Activated naive CD4-positive, alpha-beta T cell treated with anti-CD3 and anti-CD28 coated beads, Interleukin-2, amount 10 ng/mL, durations not matched to agents 7 days and 5 days (primary cell): ENCODE measurements at regions not wholly inside any gene's neighbourhood (a gene's known extent, or its start where the extent isn't known, plus 50 kb on each side); places are given as distances from the start of the nearest gene placed in this dataset.

Source experiments
- CTCF ChIA-PET: fragments of 350-600 bp; sonication (Branson Sonifier 250); formaldehyde crosslinking; loops from one replicate; lab custom pipeline; 2021; ENCODE audit warnings: antibody characterized with exemption; lab: Charles Lee
- DNase-seq: peaks from one replicate; pipeline ENCODE4 v3.0.0-alpha.2; 2020
- H3K27ac Mint-ChIP-seq: one replicate; pipeline ENCODE4 v1.8.0; 2021; ENCODE audit warnings: mild to moderate bottlenecking, moderate library complexity, mixed read lengths
- H3K27me3 Mint-ChIP-seq: one replicate; pipeline ENCODE4 v1.8.0; 2021; ENCODE audit warnings: mild to moderate bottlenecking, mixed read lengths
- H3K36me3 Mint-ChIP-seq: one replicate; pipeline ENCODE4 v1.8.0; 2021; ENCODE audit warnings: mixed read lengths
- H3K4me1 Mint-ChIP-seq: one replicate; pipeline ENCODE4 v1.8.0; 2021; ENCODE audit warnings: mixed read lengths
- H3K4me3 Mint-ChIP-seq: one replicate; pipeline ENCODE4 v1.8.0; 2021; ENCODE audit warnings: mild to moderate bottlenecking, moderate library complexity, mixed read lengths
- H3K9me3 Mint-ChIP-seq: one replicate; pipeline ENCODE4 v1.8.0; 2021; ENCODE audit warnings: mixed read lengths

GRCh38 chr6:147870506-147871110 lies 362.1 kb downstream of the SAMD5 start:
- Mint-ChIP-seq H3K9me3 (no peaks in the 10 kb centered on the region), H3K27me3 (no peaks in the 10 kb centered on the region), H3K4me3 (no peak overlapping the region), H3K27ac (no peak overlapping the region), H3K4me1 (no peaks in the 10 kb centered on the region), H3K36me3 (no peaks in the 10 kb centered on the region)
- no peak for DNase-seq
- CTCF ChIA-PET, result no interaction called here

- CTCF ChIA-PET, result no interaction called here
- Mint-ChIP-seq H3K27ac (no peak overlapping the region), H3K27me3 (no peaks in the 10 kb centered on the region), H3K4me3 (no peak overlapping the region), H3K4me1 (no peaks in the 10 kb centered on the region), H3K36me3 (no peaks in the 10 kb centered on the region), H3K9me3 (no peaks in the 10 kb centered on the region)
- DNase-seq, result no peak
Observed at GRCh38 chr6:147872002-147872401, 363.5 kb downstream of the SAMD5 start.

- Mint-ChIP-seq H3K4me1 (no peaks in the 10 kb centered on the region), H3K36me3 (no peaks in the 10 kb centered on the region), H3K4me3 (no peak overlapping the region), H3K9me3 (no peaks in the 10 kb centered on the region), H3K27ac (no peak overlapping the region), H3K27me3 (no peaks in the 10 kb centered on the region)
- CTCF ChIA-PET, result no interaction called here
- no peak for DNase-seq
Observed at GRCh38 chr6:147873816-147874215, 365.3 kb downstream of the SAMD5 start.

- Mint-ChIP-seq H3K4me3 (no peak overlapping the region), H3K4me1 (no peaks in the 10 kb centered on the region), H3K9me3 (no peaks in the 10 kb centered on the region), H3K27ac (no peak overlapping the region), H3K36me3 (no peaks in the 10 kb centered on the region), H3K27me3 (no peaks in the 10 kb centered on the region)
- DNase-seq, result no peak
- CTCF ChIA-PET, result no interaction called here
Observed at GRCh38 chr6:147874322-147874721, 365.8 kb downstream of the SAMD5 start.

DNA sequence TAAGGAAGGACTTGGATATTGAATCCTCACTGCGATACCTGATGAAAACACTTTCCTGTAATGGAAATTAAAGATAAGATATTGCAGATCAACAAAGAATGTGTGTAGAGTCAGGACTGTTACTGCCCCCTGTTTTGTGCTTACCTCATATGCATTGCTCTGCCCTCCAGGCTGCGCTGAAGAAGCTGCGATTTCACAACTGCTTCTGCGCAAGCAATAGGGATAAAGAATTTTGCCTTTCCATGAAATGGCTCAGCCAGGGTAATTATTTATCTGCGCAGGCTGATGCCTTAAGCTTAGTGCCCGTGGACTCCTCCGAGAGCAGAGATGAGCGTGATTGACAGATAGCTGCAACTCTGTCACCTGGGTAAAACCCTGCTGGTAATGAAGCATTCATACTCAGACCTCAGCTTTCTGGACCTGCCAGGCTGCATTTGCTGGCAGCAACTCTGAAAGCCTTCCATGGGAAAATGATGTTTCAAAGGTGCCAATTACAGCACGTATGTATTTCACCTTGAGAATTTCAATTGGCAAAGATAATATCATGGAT lies 370.6 kb downstream of the SAMD5 start:
- Mint-ChIP-seq H3K4me1 (no peaks in the 10 kb centered on the region), H3K27ac (no peak overlapping the region), H3K9me3 (peaks cover 2% of the 10 kb centered on the region), H3K27me3 (no peaks in the 10 kb centered on the region), H3K4me3 (no peak overlapping the region), H3K36me3 (no peaks in the 10 kb centered on the region)
- CTCF ChIA-PET, result no interaction called here
- no peak for DNase-seq

GRCh38 chr6:147881432-147881831 lies 372.9 kb downstream of the SAMD5 start:
- H3K27me3 Mint-ChIP-seq, result no peaks in the 10 kb centered on the region
- H3K4me1 Mint-ChIP-seq, result no peaks in the 10 kb centered on the region
- CTCF ChIA-PET, result no interaction called here
- no peaks in the 10 kb centered on the region for H3K36me3 Mint-ChIP-seq
- H3K4me3 Mint-ChIP-seq, result no peak overlapping the region
- peaks cover 2% of the 10 kb centered on the region for H3K9me3 Mint-ChIP-seq
- no peak overlapping the region for H3K27ac Mint-ChIP-seq
- DNase-seq, result no peak

DNA sequence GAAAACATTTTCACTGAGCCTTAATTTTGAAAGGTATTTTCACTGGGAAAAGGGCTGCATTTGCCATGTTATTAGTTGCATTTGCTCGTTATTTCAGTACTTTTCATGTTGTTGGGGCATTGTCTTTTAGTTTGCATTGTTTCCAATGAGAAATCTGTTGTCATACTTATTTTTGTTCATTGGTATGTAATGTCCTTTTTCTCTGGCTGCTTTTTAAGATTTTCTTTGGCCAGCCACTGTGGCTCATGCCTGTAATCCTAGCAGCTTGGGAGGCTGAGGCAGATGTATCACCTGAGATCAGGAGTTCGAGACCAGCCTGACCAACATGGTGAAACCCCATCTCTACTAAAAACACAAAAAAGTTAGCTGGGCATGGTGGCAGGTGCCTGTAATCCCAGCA lies 379.9 kb downstream of the SAMD5 start:
- Mint-ChIP-seq H3K27me3 (no peaks in the 10 kb centered on the region), H3K27ac (no peak overlapping the region), H3K36me3 (no peaks in the 10 kb centered on the region), H3K4me3 (no peak overlapping the region), H3K4me1 (no peaks in the 10 kb centered on the region), H3K9me3 (peaks cover 1% of the 10 kb centered on the region)
- CTCF ChIA-PET, result no interaction called here
- no peak for DNase-seq

GRCh38 chr6:147891671-147892070 lies 383.2 kb downstream of the SAMD5 start:
- Mint-ChIP-seq H3K4me3 (no peak overlapping the region), H3K27me3 (no peaks in the 10 kb centered on the region), H3K36me3 (no peaks in the 10 kb centered on the region), H3K9me3 (peaks cover 1% of the 10 kb centered on the region), H3K27ac (no peak overlapping the region), H3K4me1 (no peaks in the 10 kb centered on the region)
- DNase-seq, result no peak
- CTCF ChIA-PET, result no interaction called here

DNA sequence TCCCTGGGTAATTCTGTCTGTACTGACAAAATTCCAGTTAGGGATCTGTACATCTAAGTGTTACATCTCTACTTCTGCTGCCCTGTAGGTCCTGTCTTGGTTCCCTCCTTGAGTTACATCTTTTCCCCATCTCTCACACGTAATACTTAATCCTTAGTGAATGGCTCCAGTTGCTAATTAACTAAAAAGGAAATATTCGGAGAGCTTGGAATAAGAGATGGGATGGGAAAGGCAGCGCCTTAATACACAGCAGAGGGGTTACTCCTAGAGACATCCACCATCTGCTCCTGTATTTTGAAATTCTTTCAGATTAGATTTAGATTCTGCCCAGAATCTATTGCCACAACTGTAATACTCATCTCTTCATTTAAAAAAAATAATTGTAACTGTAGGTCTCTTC lies 384.0 kb downstream of the SAMD5 start:
- CTCF ChIA-PET, result no interaction called here
- Mint-ChIP-seq H3K27me3 (no peaks in the 10 kb centered on the region), H3K9me3 (peaks cover 1% of the 10 kb centered on the region), H3K27ac (no peak overlapping the region), H3K4me3 (no peak overlapping the region), H3K4me1 (no peaks in the 10 kb centered on the region), H3K36me3 (no peaks in the 10 kb centered on the region)
- no peak for DNase-seq

GRCh38 chr6:147895272-147895671 lies 386.8 kb downstream of the SAMD5 start:
- no peaks in the 10 kb centered on the region for H3K4me1 Mint-ChIP-seq
- H3K27ac Mint-ChIP-seq, result no peak overlapping the region
- H3K36me3 Mint-ChIP-seq, result no peaks in the 10 kb centered on the region
- DNase-seq, result no peak
- H3K27me3 Mint-ChIP-seq, result no peaks in the 10 kb centered on the region
- H3K9me3 Mint-ChIP-seq, result no peaks in the 10 kb centered on the region
- H3K4me3 Mint-ChIP-seq, result no peak overlapping the region
- CTCF ChIA-PET, result no interaction called here

GRCh38 chr6:147900247-147900830 lies 391.8 kb downstream of the SAMD5 start:
- no peaks in the 10 kb centered on the region for H3K36me3 Mint-ChIP-seq
- no peaks in the 10 kb centered on the region for H3K9me3 Mint-ChIP-seq
- H3K4me3 Mint-ChIP-seq, result no peak overlapping the region
- no peaks in the 10 kb centered on the region for H3K27me3 Mint-ChIP-seq
- no peaks in the 10 kb centered on the region for H3K4me1 Mint-ChIP-seq
- DNase-seq, result no peak
- H3K27ac Mint-ChIP-seq, result no peak overlapping the region
- CTCF ChIA-PET, result interaction anchor here (1.4 kb wide), 1 partner anchor 9 kb away, joined by 3 read pairs; no protein-coding TSS in a partner anchor

DNA sequence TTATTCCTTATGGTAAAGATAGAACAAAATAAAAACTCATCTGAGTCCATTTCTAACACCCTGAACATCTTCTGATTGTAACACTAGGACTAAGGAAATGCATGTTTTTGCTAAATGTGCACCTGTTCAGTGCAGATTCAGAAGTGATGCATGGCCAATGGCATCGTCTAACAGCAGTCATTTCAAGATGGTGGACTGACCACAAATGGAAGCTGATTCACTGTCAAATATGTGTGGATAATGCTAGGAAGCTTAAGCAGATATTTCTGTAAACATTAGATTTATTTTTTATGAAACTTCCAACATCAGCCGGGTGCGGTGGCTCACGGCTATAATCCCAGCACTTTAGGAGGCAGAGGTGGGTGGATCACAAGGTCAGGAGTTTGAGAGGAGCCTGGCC lies 394.8 kb downstream of the SAMD5 start:
- DNase-seq, result no peak
- Mint-ChIP-seq H3K4me1 (no peaks in the 10 kb centered on the region), H3K4me3 (no peak overlapping the region), H3K27me3 (no peaks in the 10 kb centered on the region), H3K9me3 (no peaks in the 10 kb centered on the region), H3K27ac (no peak overlapping the region), H3K36me3 (no peaks in the 10 kb centered on the region)
- CTCF ChIA-PET, result no interaction called here

DNA sequence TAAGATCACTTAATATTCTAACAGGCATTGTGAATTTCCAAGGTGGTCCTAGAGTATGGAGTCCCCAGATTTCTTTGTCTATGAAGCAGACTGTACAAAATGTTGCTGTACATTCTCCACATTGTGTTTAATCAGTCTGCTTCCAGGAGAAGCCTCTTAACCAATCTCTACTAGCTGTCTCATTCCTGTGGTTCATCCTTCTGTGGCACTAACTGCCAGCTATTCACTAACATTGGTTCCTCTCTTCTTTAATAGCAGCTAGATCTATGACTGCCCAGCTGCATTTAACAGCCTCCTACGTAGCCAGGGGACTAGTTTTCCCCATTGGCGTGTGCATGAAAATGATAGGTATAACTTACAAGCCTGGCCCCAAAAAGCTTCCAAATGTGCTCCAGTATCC lies 395.4 kb downstream of the SAMD5 start:
- no peak overlapping the region for H3K4me3 Mint-ChIP-seq
- H3K27me3 Mint-ChIP-seq, result no peaks in the 10 kb centered on the region
- CTCF ChIA-PET, result no interaction called here
- no peaks in the 10 kb centered on the region for H3K36me3 Mint-ChIP-seq
- H3K4me1 Mint-ChIP-seq, result no peaks in the 10 kb centered on the region
- no peaks in the 10 kb centered on the region for H3K9me3 Mint-ChIP-seq
- no peak for DNase-seq
- H3K27ac Mint-ChIP-seq, result no peak overlapping the region

- no peak overlapping the region for H3K4me3 Mint-ChIP-seq
- no peak for DNase-seq
- CTCF ChIA-PET, result no interaction called here
- H3K27ac Mint-ChIP-seq, result no peak overlapping the region
- H3K4me1 Mint-ChIP-seq, result no peaks in the 10 kb centered on the region
- H3K27me3 Mint-ChIP-seq, result no peaks in the 10 kb centered on the region
- H3K36me3 Mint-ChIP-seq, result no peaks in the 10 kb centered on the region
- H3K9me3 Mint-ChIP-seq, result no peaks in the 10 kb centered on the region
Observed at GRCh38 chr6:147904416-147904815, 395.9 kb downstream of the SAMD5 start.

GRCh38 chr6:147905711-147906110 lies 397.2 kb downstream of the SAMD5 start:
- H3K4me1 Mint-ChIP-seq, result no peaks in the 10 kb centered on the region
- no peak overlapping the region for H3K4me3 Mint-ChIP-seq
- H3K27me3 Mint-ChIP-seq, result no peaks in the 10 kb centered on the region
- no peaks in the 10 kb centered on the region for H3K9me3 Mint-ChIP-seq
- no peaks in the 10 kb centered on the region for H3K36me3 Mint-ChIP-seq
- CTCF ChIA-PET, result no interaction called here
- H3K27ac Mint-ChIP-seq, result no peak overlapping the region
- no peak for DNase-seq
